ENCODE measurements at regions not wholly inside any gene's neighbourhood (a gene's known extent, or its start where the extent isn't known, plus 50 kb on each side); places are given as distances from the start of the nearest gene placed in this dataset.

DNA sequence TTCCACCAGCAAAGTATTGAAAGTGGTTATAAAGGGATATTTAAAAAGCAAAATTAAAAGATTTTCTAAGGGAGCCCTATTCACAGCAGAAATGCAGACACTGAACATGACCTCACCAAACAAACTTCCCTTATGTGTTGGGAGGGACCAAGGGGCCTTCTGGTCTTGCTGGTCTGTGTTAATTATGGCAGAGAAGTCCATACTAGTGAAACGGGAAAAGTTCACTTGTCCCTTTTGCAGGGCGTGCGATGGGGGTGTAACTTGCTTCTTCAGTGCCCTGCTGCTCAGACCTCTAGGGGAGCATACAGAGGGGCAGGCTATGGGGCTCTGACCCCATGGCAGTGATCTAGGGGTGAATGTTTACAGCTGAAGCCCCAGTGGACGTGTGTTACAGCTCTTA is 53.0 kb upstream of the ZNF337 start:
- no peak overlapping the region for H3K4me3 ChIP-seq (ENCODE audit: low read depth in 1 of 2, low read length in 2 of 2)

More for the DNA sequence above, 53.0 kb upstream of the ZNF337 start:
- H3K27me3 ChIP-seq (ENCODE audit: control insufficient read depth in 1 of 2, insufficient read depth in 2 of 2, low read length in 2 of 2): no peaks in the 10 kb centered on the region
- 87 to 89% methylated on average over 4 of the region's 4 CpGs for WGBS, 2 donors
- no peak overlapping the region for H3K27ac ChIP-seq (ENCODE audit: low read depth in 2 of 2, low read length in 1 of 2)
- no peaks in the 10 kb centered on the region for H3K36me3 ChIP-seq (ENCODE audit: control insufficient read depth in 2 of 2, insufficient read depth in 2 of 2, low read length in 1 of 2)
- H3K4me1 ChIP-seq (ENCODE audit: control insufficient read depth in 2 of 2, insufficient read depth in 2 of 2, low read length in 1 of 2): peaks cover 0 to 7% of the 10 kb centered on the region in 2 donors
- H3K9me3 ChIP-seq (ENCODE audit: control insufficient read depth in 2 of 2, insufficient read depth in 1 of 2, low read depth in 1 of 2, low read length in 1 of 2): peaks cover 0 to 2% of the 10 kb centered on the region in 2 donors

Measured in esophagus (tissue), 2 donors.